ENCODE measurements at regions not wholly inside any gene's neighbourhood (a gene's known extent, or its start where the extent isn't known, plus 50 kb on each side); places are given as distances from the start of the nearest gene placed in this dataset.

DNA sequence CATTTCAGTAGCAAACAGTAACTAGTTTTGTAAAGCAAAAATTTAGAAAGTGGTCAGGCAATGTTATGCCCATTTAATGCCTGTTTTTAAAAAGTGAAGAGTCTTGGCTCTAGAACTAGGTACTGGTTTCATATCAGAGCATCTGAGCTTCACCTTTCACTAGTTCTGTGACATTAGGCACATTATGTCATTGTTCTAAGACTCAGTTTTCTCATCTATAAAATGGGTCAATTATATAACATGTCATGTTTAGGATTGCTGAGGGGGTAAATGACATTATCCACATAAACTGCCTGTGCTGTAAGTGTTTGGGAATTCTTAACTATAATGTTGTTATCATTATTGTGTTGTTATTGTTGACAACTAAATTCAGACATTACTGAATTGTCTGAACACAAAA is 235.6 kb upstream of the ZC3H12C start:
- DNase-seq, result no peak
- H3K27me3 Mint-ChIP-seq, result no peaks in the 10 kb centered on the region
- H3K9me3 Mint-ChIP-seq, result no peaks in the 10 kb centered on the region
- H3K36me3 Mint-ChIP-seq, result no peaks in the 10 kb centered on the region
- no peak overlapping the region for H3K4me3 Mint-ChIP-seq
- no peak overlapping the region for H3K27ac Mint-ChIP-seq
- H3K4me1 Mint-ChIP-seq, result peaks cover 2% of the 10 kb centered on the region

DNA sequence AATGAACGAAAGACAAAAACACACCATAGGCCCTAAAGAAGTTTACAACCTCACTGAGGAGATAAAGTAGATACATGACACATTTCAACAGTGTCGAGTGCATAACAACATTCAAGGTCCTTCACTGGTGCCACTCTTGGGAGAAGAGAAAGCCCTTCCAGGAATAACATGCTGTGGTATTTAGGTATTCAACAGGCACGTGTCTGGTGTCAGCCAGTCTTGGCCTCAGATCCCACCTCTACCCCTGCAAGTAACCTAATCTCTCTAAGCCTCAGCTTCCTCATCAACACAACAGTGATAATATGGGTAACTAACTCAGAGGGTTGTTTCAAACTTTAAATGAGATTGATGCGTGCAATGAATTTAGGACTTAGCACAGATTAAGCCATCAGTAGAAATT is 235.0 kb upstream of the ZC3H12C start:
- Mint-ChIP-seq H3K27ac (no peak overlapping the region), H3K27me3 (no peaks in the 10 kb centered on the region), H3K36me3 (no peaks in the 10 kb centered on the region), H3K4me1 (peaks cover 2% of the 10 kb centered on the region), H3K4me3 (no peak overlapping the region), H3K9me3 (no peaks in the 10 kb centered on the region)
- no peak for DNase-seq

DNA sequence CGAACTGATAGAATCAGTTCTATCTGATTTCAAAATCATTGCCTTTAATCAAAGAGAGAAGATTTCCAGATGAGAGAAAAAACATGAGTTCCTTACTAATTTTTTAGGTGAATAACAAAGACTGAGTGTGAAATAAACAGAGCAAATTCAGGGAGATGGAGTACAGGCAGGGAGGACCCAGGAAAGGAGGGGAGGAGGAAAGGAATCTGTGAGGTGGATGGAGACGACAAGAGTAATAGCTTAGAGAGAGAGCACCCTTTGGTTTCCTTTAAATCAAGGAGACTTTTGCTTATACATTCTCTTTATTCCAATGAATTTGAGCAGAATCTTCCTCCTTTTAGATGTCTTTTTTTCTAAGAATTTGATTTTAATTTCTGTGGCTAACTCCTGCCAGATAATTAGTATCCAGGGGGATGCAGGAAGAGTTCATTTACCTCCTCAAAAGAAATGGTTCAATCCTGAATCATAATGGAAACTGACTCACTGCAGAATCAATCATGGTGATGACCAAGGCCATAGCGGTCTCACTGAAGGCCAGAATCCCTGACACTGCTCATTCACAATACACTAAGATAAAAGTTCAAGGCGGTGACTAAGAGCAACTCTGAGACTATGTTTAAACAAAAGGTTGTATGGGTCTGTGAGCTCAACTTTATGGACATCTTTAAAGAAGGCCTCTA is 234.0 kb upstream of the ZC3H12C start:
- Mint-ChIP-seq H3K4me1 (peaks cover 6% of the 10 kb centered on the region), H3K27ac (no peak overlapping the region), H3K9me3 (no peaks in the 10 kb centered on the region), H3K36me3 (no peaks in the 10 kb centered on the region), H3K27me3 (no peaks in the 10 kb centered on the region), H3K4me3 (no peak overlapping the region)
- no peak for DNase-seq

DNA sequence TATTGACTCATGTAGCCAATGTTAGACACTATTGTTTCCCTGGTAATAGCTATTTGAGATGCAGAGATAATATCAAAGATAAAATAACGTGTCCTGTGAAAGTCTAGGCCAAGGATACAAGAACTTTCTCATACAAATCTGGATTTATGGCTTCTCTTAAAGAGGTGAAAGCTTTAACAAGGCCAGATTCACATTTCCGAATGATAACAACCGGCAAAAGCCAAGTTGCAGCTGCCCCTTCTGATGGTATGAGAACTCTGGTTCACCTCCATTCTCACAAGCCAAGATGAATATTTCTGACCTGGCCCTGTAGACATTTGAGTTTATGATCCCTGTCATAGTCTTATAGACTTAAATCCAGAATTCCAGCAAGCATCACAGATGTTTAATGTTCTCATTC is 230.4 kb upstream of the ZC3H12C start:
- H3K27me3 Mint-ChIP-seq, result no peaks in the 10 kb centered on the region
- no peak overlapping the region for H3K27ac Mint-ChIP-seq
- H3K9me3 Mint-ChIP-seq, result no peaks in the 10 kb centered on the region
- H3K4me3 Mint-ChIP-seq, result no peak overlapping the region
- DNase-seq, result no peak
- H3K36me3 Mint-ChIP-seq, result no peaks in the 10 kb centered on the region
- peaks cover 13% of the 10 kb centered on the region for H3K4me1 Mint-ChIP-seq

DNA sequence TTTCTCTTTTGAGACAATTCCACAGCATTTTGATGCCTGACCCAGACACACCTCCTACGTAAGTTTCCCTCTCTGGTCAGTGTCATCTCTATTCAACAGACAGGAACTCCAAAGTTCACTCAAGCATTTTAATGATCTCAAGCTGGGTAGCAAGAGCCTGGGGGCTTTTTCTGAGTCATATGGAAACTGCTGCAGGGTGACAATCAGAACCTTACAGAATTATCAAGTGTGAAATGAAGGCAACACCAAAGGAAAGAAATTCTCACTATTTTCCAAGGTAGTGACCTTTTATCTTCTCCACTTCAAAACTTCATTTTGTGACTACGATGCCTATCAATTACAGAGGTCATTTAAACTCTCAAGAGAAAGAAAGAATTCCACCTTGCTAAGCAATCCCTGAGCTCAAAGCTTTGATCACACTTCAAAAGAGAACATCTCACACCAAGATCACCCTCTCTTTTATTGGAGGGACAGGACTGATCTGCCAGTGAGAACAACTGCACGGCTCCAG is 229.0 kb upstream of the ZC3H12C start:
- Mint-ChIP-seq H3K4me1 (peaks cover 12% of the 10 kb centered on the region), H3K27ac (peak overlapping the region; percentile 74), H3K4me3 (no peak overlapping the region), H3K27me3 (no peaks in the 10 kb centered on the region), H3K9me3 (no peaks in the 10 kb centered on the region), H3K36me3 (no peaks in the 10 kb centered on the region)
- peak; percentile 38 for DNase-seq

DNA sequence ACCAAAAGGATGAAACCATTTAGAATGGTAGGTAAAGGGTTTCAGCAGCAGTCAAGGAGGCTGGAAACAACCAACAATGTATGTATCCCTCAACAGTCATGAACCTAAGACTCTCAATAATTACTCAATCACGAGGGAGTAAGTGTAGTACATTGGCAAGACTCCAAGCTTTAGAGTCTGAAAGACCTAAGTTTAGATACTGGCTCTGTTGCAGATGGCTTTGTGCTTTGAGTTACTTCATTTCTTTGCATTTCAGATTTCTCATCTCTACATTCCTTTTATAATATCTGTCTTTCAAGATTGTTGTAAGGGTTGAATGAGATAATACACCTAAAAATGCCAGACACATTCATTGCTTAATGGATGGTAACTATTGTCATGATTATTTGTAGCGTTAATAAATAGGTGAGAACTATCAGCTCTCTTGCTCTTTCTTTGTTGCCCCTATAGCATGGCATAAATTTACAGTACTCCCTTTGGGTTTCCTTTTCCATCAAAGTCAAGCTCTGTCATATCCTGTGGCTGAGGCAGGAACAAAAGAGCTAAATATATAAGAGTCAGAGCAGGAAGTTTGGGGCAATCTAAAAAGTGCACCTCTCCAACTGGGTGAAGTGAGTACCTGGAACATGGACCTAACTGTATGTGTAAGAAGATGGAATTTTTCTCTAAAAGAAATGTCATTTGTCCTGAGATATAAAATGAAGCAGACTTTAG is 228.2 kb upstream of the ZC3H12C start:
- Mint-ChIP-seq H3K4me3 (no peak overlapping the region), H3K27me3 (no peaks in the 10 kb centered on the region), H3K9me3 (no peaks in the 10 kb centered on the region), H3K27ac (peak overlapping the region; percentile 74), H3K36me3 (no peaks in the 10 kb centered on the region), H3K4me1 (peaks cover 12% of the 10 kb centered on the region)
- DNase-seq, result no peak

DNA sequence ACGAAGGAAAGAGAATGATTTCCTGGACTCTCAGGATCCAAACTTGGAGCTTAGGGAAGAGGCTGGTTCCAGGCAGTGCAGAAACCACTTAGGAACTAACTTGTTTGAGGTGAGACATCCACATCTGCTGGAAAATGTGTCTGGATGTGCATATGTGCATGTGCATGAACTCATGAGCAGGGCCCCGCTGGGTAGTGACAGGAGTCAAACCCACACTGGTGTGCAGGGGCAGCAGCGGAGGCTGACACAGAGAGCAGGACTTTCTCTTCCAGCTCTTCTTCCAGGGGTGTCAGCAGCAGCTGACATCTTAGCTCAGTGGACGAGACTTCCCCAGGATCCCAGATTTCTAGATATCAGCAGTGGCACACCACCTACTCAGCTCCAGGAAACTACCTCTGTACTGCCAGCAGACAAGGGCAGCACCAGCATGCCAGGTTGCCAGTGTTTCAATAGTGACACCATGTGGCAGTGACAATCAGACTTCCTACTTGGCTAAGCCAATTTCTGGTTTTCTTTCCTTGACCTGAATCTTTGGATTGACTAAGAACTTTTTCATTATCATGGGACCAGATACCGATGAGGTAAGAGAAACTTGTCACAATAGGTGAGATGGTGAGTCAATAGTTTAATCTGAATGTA is 227.5 kb upstream of the ZC3H12C start:
- H3K4me3 Mint-ChIP-seq, result no peak overlapping the region

DNA sequence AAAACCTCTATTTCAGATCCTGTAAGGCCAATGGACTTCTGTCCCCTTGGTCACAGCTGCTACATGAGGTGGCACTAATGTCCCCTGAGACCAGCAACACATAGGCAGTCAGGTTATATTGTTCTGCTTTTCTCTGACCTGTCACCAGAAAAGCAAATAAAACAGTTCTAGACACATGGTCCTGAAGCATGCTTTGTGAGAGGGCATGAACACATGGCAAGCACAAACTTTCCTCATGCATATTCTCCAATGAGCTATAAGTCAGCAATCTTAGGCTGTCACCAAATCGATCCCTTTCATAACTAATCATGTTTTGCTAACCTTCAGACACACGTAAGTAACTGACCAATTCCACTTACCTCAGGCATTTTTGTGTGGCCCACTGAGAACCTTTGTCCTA is 225.4 kb upstream of the ZC3H12C start:
- no peak overlapping the region for H3K4me3 Mint-ChIP-seq
- H3K27ac Mint-ChIP-seq, result no peak overlapping the region
- DNase-seq, result no peak
- no peaks in the 10 kb centered on the region for H3K36me3 Mint-ChIP-seq
- peaks cover 6% of the 10 kb centered on the region for H3K27me3 Mint-ChIP-seq
- peaks cover 3% of the 10 kb centered on the region for H3K9me3 Mint-ChIP-seq
- peaks cover 12% of the 10 kb centered on the region for H3K4me1 Mint-ChIP-seq

More for the DNA sequence above, 227.5 kb upstream of the ZC3H12C start:
- H3K9me3 Mint-ChIP-seq, result no peaks in the 10 kb centered on the region
- H3K4me1 Mint-ChIP-seq, result peaks cover 12% of the 10 kb centered on the region
- no peak overlapping the region for H3K27ac Mint-ChIP-seq
- DNase-seq, result no peak
- peaks cover 5% of the 10 kb centered on the region for H3K27me3 Mint-ChIP-seq
- no peaks in the 10 kb centered on the region for H3K36me3 Mint-ChIP-seq

DNA sequence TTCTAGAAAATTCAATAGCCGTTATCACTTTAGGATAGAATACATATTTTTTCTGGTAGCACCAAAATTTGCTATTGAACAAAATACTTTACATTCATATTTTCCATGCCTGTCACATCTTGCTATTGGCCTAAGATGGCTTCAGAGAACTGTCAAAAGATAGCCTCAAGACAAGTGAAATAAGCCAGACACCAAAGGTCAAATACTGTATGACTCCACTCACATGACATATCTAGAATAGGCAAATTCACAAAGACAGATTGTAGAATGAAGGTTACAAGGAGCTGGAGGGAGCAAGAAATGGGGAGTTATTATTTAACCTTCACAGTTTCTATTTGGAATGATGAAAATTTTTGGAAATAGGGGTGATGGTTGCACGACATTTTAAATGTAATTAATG is 223.7 kb upstream of the ZC3H12C start:
- no peak overlapping the region for H3K4me3 Mint-ChIP-seq
- no peak for DNase-seq
- no peaks in the 10 kb centered on the region for H3K36me3 Mint-ChIP-seq
- H3K27ac Mint-ChIP-seq, result no peak overlapping the region
- H3K9me3 Mint-ChIP-seq, result peaks cover 3% of the 10 kb centered on the region
- H3K4me1 Mint-ChIP-seq, result peaks cover 5% of the 10 kb centered on the region
- peaks cover 6% of the 10 kb centered on the region for H3K27me3 Mint-ChIP-seq

DNA sequence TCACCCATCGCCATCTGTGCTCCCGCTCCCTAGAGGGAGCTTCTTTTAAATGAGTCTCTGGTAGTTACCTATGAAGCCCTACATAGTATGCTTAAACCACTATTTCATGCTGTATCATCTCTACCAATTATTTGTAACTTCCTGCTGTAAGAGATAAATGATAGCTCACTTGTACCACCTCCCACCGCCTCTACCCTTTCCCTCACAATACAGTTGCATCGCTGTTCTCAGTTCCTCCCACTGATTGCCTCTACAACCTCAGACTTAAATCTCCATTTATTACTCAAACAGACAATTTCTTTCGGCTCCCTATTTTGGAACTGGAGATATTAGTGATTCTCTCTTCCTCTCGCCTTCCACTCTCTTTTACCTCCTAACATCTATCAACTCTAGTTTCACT is 222.9 kb upstream of the ZC3H12C start:
- Mint-ChIP-seq H3K4me1 (peaks cover under 1% of the 10 kb centered on the region), H3K27me3 (peaks cover 6% of the 10 kb centered on the region), H3K36me3 (no peaks in the 10 kb centered on the region), H3K9me3 (peaks cover 3% of the 10 kb centered on the region), H3K27ac (no peak overlapping the region), H3K4me3 (no peak overlapping the region)
- no peak for DNase-seq

DNA sequence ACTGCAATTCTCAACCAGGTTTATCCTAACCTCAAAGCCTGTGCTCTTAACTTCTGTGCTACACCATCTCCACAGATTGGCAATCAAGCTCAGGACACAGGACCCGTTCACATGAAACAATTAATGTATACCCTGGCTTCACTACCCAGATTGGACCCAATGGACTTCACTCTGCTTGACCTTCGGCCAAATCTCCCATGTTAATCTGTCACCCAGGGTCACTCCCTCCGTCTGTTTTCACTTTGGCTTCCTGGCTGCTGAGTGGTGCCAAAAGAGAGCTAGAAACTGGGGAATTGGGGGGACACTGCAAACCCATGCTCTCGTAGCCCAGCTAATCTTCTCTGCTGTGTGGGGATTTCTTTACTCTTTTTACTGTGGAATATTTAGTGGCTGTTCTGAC is 216.1 kb upstream of the ZC3H12C start:
- Mint-ChIP-seq H3K27ac (no peak overlapping the region), H3K4me1 (no peaks in the 10 kb centered on the region), H3K36me3 (no peaks in the 10 kb centered on the region)

DNA sequence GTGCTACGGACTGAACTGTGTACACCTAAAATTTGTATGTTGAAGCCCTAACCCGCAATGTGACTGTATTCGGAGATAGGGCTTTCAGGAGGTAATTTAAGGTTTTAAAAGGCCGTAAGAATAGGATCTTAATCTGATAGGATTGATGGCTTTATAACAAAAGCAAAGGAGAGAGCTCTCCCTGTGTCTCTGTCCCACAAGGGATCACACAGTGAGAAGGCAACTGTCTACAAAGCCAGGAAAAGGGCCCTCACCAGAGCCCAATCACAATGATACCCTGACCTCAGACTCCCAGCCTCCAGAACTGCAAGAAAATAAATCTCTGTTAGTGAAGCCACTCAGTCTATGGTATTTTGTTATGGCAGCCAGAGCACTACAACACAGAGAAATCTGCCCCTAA is 208.7 kb upstream of the ZC3H12C start:
- no peak overlapping the region for H3K27ac Mint-ChIP-seq
- no peak overlapping the region for H3K4me3 Mint-ChIP-seq
- H3K27me3 Mint-ChIP-seq, result no peaks in the 10 kb centered on the region
- H3K9me3 Mint-ChIP-seq, result peaks cover 5% of the 10 kb centered on the region
- no peak for DNase-seq
- no peaks in the 10 kb centered on the region for H3K4me1 Mint-ChIP-seq
- no peaks in the 10 kb centered on the region for H3K36me3 Mint-ChIP-seq

More for the DNA sequence above, 216.1 kb upstream of the ZC3H12C start:
- Mint-ChIP-seq H3K9me3 (peaks cover 1% of the 10 kb centered on the region), H3K27me3 (no peaks in the 10 kb centered on the region), H3K4me3 (no peak overlapping the region)
- no peak for DNase-seq

DNA sequence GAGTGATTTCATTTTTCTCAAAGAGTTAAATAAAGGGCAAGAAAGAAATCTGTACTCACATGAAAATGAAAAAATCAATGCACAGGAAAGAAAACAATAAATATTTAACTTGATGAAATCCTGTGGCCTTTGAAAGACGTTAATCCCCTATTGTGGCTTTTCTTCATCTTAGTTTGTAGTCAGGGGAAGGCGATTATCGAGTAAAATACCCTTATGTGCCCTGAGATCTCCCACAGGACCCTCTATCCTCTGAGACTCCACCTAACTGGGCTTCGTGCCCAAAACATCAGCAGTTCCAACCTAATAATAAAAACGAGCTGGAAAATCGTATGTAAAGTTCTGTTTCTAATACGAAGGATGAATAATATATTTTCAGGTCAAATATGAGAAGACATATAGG is 208.2 kb upstream of the ZC3H12C start:
- Mint-ChIP-seq H3K27ac (no peak overlapping the region), H3K36me3 (no peaks in the 10 kb centered on the region), H3K27me3 (no peaks in the 10 kb centered on the region), H3K4me1 (no peaks in the 10 kb centered on the region), H3K4me3 (no peak overlapping the region), H3K9me3 (peaks cover 5% of the 10 kb centered on the region)
- no peak for DNase-seq

DNA sequence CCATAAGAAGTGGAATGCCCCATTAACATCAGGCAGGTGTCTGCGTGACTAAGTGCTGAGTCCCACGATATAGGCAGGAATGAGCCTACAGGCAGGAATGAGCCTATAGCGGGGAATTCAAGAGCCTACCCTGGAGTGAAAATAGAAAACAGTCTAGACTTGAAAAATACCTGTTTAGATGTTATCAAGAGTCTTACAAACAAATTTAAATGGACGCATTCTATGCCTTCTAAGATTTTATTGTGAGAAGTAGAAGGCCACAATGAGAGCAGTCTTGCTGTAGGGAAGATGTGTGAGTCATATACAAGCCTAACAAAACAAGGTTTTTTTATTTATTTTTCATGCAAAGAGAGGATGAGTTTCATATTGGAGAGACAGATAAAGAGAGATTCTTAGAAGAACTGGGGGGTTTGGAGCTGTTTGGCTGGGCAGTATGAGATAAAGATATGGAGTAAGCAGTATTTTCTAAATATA is 200.8 kb upstream of the ZC3H12C start:
- no peaks in the 10 kb centered on the region for H3K36me3 Mint-ChIP-seq
- H3K27ac Mint-ChIP-seq, result no peak overlapping the region
- H3K4me1 Mint-ChIP-seq, result no peaks in the 10 kb centered on the region
- DNase-seq, result no peak
- H3K9me3 Mint-ChIP-seq, result no peaks in the 10 kb centered on the region
- H3K27me3 Mint-ChIP-seq, result peaks cover 7% of the 10 kb centered on the region
- H3K4me3 Mint-ChIP-seq, result no peak overlapping the region

DNA sequence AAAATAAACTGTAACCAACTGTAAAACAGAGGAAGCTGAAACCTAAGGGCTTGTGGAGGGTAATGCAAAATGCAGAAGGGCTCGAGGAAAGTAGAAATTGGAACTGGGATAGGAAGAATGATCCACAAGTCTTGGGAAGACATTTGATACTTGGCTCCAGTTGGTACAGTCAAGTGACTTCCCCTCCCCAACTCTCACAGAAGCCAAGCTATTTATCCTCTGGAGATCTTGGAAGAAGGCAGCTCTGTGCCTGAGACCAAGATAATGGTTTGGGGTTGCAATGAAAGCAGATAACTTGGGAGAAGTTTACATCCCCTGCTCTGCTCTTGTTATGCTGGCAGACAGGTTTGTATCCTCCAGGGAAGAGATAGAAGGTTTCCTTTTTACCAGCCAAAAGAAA is 198.9 kb upstream of the ZC3H12C start:
- Mint-ChIP-seq H3K9me3 (peaks cover 3% of the 10 kb centered on the region), H3K27me3 (peaks cover 7% of the 10 kb centered on the region), H3K36me3 (no peaks in the 10 kb centered on the region), H3K4me3 (no peak overlapping the region), H3K4me1 (no peaks in the 10 kb centered on the region), H3K27ac (no peak overlapping the region)
- no peak for DNase-seq
